Spleen (tissue), 7 donors: ENCODE measurements at regions not wholly inside any gene's neighbourhood (a gene's known extent, or its start where the extent isn't known, plus 50 kb on each side); places are given as distances from the start of the nearest gene placed in this dataset.
"Not testable (repeated sequence)": the region's sequence is repeated elsewhere in the genome, so short reads cannot be mapped to it uniquely, and the experiment has no call there.

Experiments used
- POLR2A ChIP-seq, 3 donors: fragments of 450-650 bp; IDR thresholded peaks; one replicate each; pipeline ENCODE4 v1.5.1; 2017; ENCODE audit warnings: antibody characterized with exemption in 3 of 3, mild to moderate bottlenecking in 1 of 3
- TF ChIP-seq, protein P1 (sequence below), 11 experiments: fragments of 200-600 bp in 7 of 11; fragments of 450-650 bp in 4 of 11; sonication (generic) in 4 of 11; IDR thresholded peaks in 8 of 11; conservative IDR thresholded peaks in 3 of 11; 1 replicate in 7 of 11; 2 replicates in 4 of 11; pipeline versions ENCODE4 v1.4.0 to v1.8.0; 2016 to 2021; ENCODE audit warnings: antibody characterized with exemption in 11 of 11, inconsistent platforms in 4 of 11, mild to moderate bottlenecking in 1 of 11
- donor health status: DM: no; HTN: no; CAD: no; lungs with moderate emphysema.
- donor health status: DM: no; HTN: no; CAD: no.
- donor health status: DM: no; HTN: no; CAD: no.

DNA sequence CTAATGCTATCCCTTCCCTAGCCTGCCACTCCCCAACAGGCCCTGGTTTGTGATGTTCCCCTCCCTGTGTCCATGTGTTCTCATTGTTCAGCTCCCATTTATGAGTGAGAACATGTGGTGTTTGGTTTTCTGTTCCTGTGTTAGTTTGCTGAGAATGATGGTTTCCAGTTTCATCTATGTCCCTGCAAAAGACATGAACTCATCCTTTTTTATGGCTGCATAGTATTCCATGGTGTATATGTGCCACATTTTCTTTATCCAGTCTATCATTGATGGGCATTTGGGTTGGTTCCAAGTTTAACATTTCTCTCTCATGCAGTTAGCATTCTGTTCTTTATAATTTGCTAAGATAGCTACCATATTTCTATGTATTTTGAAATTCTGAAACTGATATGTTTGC is 287.0 kb downstream of the KIF20B start:
- TF ChIP-seq, protein P1, sequence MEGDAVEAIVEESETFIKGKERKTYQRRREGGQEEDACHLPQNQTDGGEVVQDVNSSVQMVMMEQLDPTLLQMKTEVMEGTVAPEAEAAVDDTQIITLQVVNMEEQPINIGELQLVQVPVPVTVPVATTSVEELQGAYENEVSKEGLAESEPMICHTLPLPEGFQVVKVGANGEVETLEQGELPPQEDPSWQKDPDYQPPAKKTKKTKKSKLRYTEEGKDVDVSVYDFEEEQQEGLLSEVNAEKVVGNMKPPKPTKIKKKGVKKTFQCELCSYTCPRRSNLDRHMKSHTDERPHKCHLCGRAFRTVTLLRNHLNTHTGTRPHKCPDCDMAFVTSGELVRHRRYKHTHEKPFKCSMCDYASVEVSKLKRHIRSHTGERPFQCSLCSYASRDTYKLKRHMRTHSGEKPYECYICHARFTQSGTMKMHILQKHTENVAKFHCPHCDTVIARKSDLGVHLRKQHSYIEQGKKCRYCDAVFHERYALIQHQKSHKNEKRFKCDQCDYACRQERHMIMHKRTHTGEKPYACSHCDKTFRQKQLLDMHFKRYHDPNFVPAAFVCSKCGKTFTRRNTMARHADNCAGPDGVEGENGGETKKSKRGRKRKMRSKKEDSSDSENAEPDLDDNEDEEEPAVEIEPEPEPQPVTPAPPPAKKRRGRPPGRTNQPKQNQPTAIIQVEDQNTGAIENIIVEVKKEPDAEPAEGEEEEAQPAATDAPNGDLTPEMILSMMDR (IDR thresholded peaks at IDR 0.05 in 8 of 11, conservative IDR thresholded peaks at IDR 0.05 in 3 of 11) = not testable (repeated sequence)
- not testable (repeated sequence) for TF ChIP-seq POLR2A (IDR thresholded peaks at IDR 0.05)
